GM12891 (cell line): ENCODE measurements at regions not wholly inside any gene's neighbourhood (a gene's known extent, or its start where the extent isn't known, plus 50 kb on each side); places are given as distances from the start of the nearest gene placed in this dataset.

ENCODE experiments used
- POLR2A ChIP-seq: IDR thresholded peaks from 2 replicates; pipeline ENCODE4 v1.6.1; 2011; ENCODE audit warnings: low read depth, low read length, control low read depth
- SPI1 ChIP-seq: IDR thresholded peaks from 2 replicates; pipeline ENCODE4 v1.6.1; 2011; ENCODE audit warnings: low read depth, low read length, control low read depth

DNA sequence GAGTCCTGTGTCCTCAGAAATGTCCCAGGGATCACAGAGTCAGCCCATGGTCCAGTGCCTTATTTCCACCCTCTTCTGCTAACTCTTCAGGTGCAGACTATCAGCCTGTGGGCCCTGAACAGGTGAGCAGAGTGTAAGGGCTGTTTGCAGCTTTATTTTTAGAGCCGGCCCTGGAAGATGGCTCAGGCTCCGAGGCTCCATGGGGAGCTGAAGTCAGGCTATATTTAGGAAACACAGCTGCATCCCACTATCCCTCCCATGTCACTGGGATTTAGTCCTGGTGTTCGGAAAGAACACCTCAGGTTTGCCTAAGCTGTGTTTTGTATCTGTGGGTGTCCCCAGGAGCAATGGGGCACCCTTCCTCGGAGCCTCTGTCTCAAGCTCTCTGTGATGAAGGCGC lies 126.9 kb downstream of the RPS24 start:
- no peak for TF ChIP-seq POLR2A
- no peak for TF ChIP-seq SPI1
